ENCODE measurements at regions not wholly inside any gene's neighbourhood (a gene's known extent, or its start where the extent isn't known, plus 50 kb on each side); places are given as distances from the start of the nearest gene placed in this dataset.
"Not testable (repeated sequence)": the region's sequence is repeated elsewhere in the genome, so short reads cannot be mapped to it uniquely, and the experiment has no call there.

DNA sequence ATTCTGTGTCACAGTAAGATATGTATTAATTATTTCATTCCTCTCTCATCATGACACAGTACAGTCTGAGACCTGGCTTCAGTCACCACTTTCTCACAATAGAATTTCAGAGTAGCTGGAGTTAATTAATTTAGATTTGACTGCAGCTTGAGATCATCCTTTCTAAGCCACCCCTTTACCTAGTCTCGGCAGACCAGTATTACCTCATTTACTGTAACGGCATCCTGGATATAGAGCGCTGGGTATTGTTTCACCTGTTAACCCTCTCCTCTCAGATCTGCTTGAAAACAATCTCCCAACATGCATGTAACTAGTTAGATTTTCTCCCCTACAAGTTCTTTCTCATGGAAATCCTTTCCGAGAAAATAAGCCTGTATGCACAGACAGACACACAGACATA lies 1057.5 kb downstream of the GATA3 start:
- Histone ChIP-seq H3K27me3 (ENCODE audit: control insufficient read depth, insufficient read depth, low read length) (no peaks in the 10 kb centered on the region), H3K4me3 (ENCODE audit: low read depth, low read length) (no peak overlapping the region), H3K36me3 (ENCODE audit: control insufficient read depth, insufficient read depth, low read length) (no peaks in the 10 kb centered on the region)
- DNase-seq (ENCODE audit: low read depth): no peak
- TF ChIP-seq, protein P1, sequence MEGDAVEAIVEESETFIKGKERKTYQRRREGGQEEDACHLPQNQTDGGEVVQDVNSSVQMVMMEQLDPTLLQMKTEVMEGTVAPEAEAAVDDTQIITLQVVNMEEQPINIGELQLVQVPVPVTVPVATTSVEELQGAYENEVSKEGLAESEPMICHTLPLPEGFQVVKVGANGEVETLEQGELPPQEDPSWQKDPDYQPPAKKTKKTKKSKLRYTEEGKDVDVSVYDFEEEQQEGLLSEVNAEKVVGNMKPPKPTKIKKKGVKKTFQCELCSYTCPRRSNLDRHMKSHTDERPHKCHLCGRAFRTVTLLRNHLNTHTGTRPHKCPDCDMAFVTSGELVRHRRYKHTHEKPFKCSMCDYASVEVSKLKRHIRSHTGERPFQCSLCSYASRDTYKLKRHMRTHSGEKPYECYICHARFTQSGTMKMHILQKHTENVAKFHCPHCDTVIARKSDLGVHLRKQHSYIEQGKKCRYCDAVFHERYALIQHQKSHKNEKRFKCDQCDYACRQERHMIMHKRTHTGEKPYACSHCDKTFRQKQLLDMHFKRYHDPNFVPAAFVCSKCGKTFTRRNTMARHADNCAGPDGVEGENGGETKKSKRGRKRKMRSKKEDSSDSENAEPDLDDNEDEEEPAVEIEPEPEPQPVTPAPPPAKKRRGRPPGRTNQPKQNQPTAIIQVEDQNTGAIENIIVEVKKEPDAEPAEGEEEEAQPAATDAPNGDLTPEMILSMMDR (IDR thresholded peaks at IDR 0.05; ENCODE audit: insufficient read depth, low read length, poor library complexity, severe bottlenecking): no peak

DNA sequence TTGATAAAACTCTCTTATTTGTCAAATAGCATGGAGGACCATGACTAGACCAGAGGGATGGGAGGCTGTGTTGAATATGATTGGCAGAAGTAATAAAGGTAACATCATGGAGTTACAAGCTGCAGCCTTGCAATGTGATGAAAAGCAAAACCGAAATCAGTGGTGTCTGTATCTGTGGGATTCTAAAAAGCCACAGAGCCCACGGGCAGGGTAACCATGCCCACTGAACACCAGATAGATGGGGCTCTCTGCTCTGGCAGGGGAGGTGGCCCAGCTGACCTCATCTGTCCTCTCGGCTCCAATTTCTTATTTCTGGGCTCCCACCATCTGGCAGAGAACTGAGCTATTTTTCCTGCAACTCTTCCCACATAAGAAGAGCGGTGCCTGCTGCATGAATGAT lies 1072.2 kb downstream of the GATA3 start:
- H3K4me3 ChIP-seq (ENCODE audit: low read depth, low read length): no peak overlapping the region
- H3K27me3 ChIP-seq (ENCODE audit: control insufficient read depth, insufficient read depth, low read length): no peaks in the 10 kb centered on the region
- no peaks in the 10 kb centered on the region for H3K36me3 ChIP-seq (ENCODE audit: control insufficient read depth, insufficient read depth, low read length)
- no peak for DNase-seq (ENCODE audit: low read depth)
- TF ChIP-seq, protein P1 (IDR thresholded peaks at IDR 0.05; ENCODE audit: insufficient read depth, low read length, poor library complexity, severe bottlenecking): no peak

DNA sequence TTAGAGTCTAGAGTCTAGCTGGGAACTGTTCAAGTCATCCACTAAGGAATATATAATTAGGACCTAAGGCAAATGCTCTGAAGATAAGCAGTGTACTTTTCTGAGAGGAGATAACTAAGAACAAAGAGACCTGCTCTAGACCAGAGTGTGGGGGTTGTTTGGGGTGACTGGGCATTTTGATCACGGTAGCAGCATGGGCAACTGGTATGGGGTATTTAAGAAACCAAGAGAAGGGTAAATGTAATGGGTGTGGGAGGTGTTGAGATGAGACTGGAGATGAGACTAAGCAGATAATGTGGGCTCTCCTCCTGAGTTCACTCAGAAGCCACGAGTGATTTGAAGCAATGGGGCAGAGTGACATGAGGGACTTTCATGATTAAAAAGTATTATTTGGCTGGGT lies 1082.9 kb downstream of the GATA3 start:
- TF ChIP-seq, protein P1 (IDR thresholded peaks at IDR 0.05; ENCODE audit: insufficient read depth, low read length, poor library complexity, severe bottlenecking): no peak
- no peaks in the 10 kb centered on the region for H3K27me3 ChIP-seq (ENCODE audit: control insufficient read depth, insufficient read depth, low read length)
- no peak overlapping the region for H3K4me3 ChIP-seq (ENCODE audit: low read depth, low read length)
- no peaks in the 10 kb centered on the region for H3K36me3 ChIP-seq (ENCODE audit: control insufficient read depth, insufficient read depth, low read length)
- no peak for DNase-seq (ENCODE audit: low read depth)

DNA sequence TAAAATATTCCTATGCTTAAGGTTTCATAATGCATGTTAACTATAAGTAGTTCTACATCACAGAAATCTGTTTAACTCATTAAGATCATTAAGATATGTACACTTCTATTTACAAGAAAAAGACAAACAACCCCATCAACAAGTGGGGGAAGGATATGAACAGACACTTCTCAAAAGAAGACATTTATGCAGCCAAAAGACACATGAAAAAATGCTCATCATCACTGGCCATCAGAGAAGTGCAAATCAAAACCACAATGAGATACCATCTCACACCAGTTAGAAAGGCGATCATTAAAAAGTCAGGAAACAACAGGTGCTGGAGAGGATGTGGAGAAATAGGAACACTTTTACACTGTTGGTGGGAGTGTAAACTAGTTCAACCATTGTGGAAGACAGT lies 1084.3 kb downstream of the GATA3 start:
- H3K27me3 ChIP-seq (ENCODE audit: control insufficient read depth, insufficient read depth, low read length); H3K36me3 ChIP-seq (ENCODE audit: control insufficient read depth, insufficient read depth, low read length); H3K4me3 ChIP-seq (ENCODE audit: low read depth, low read length); DNase-seq (ENCODE audit: low read depth): not testable (repeated sequence)

DNA sequence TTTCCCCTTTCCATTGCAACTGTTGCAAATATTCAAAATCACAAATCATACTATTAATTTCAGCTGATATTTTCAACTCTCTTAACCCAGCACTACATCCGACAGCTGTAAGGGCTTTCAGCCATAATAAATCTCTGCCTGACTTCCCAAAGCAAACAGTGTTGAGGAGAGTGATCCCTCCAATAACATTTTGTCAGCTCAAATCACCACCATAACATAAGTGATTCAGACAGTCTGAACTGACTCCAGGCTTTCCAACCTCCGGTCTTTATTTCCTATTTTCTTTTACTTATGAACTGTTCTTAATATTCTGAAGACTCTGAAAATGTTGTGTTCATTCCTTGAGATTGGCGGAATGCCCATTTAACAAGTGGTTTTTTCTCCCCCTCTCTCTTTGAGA lies 1085.9 kb downstream of the GATA3 start:
- no peaks in the 10 kb centered on the region for H3K27me3 ChIP-seq (ENCODE audit: control insufficient read depth, insufficient read depth, low read length)
- peak; percentile 10 for DNase-seq (ENCODE audit: low read depth)

DNA sequence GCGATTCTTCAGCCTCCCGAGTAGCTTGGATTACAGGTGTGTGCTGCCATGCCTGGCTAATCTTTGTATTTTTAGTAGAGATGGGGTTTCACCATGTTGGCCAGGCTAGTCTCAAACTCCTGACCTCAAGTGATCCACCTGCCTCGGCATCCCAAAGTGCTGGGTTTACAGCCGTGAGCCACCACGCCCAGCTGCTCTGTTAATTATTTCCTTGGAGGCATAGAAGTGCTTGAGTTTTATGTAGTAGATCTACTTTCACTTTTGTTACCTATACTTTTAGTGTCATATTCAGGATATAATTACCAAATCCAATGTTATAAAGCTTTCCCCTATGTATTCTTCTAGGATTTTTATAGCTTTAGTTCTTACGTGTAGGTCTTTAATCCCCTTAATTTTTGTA lies 1093.0 kb downstream of the GATA3 start:
- no peaks in the 10 kb centered on the region for H3K36me3 ChIP-seq (ENCODE audit: control insufficient read depth, insufficient read depth, low read length)
- TF ChIP-seq, protein P1 (IDR thresholded peaks at IDR 0.05; ENCODE audit: insufficient read depth, low read length, poor library complexity, severe bottlenecking): no peak
- H3K27me3 ChIP-seq (ENCODE audit: control insufficient read depth, insufficient read depth, low read length): no peaks in the 10 kb centered on the region
- H3K4me3 ChIP-seq (ENCODE audit: low read depth, low read length): no peak overlapping the region
- no peak for DNase-seq (ENCODE audit: low read depth)

More for the DNA sequence above, 1085.9 kb downstream of the GATA3 start:
- Histone ChIP-seq H3K4me3 (ENCODE audit: low read depth, low read length) (no peak overlapping the region), H3K36me3 (ENCODE audit: control insufficient read depth, insufficient read depth, low read length) (no peaks in the 10 kb centered on the region)
- TF ChIP-seq, protein P1 (IDR thresholded peaks at IDR 0.05; ENCODE audit: insufficient read depth, low read length, poor library complexity, severe bottlenecking): no peak

All from kidney epithelial cell (primary cell).